GM19467 (cell line): ENCODE measurements at regions not wholly inside any gene's neighbourhood (a gene's known extent, or its start where the extent isn't known, plus 50 kb on each side); places are given as distances from the start of the nearest gene placed in this dataset.

Experiments used
- ATAC-seq: cut with Tn5 transposase; IDR thresholded peaks from one replicate; pipeline ENCODE4 v1.9.1; 2021; ENCODE audit warnings: mild to moderate bottlenecking, moderate library complexity; ENCODE audit not compliant: unreplicated experiment

DNA sequence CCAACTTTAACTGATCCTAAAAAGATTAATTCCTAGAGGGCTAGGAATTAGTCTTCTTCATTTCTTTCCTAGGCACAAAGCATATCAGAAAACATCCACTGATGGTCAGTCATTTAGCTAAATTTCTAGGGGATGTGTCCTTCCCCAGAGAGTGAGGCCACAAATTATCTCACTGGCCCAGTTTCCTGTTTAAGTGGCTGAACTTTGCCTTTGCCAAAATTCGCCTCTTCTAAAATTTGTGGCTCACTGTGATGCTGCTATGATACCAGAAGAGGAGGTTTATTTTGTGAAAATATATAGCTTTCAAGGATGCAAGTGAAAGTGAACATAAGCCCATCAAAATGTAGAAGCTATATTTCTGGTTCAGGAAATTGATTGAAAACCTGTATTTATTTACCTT lies 98.1 kb upstream of the FER start:
- no peak for ATAC-seq

DNA sequence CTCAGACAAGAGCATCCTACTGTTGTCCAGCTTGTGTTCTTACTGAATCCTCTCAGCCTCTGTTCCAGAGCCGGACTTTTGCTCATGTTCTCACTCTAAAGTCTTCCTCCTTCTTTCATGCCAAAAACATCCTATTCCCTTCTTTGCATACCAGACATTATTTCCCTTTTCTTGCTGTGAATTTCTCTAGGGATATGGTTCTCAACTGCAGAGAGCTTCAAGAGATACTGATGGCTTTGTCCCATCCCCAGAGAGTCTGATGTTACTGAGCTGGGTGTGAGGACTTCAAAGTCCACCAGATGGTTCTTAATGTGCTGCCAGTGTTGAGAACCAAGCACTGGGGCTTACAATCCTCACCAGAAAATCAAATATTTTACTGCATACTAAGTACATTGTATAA lies 98.6 kb upstream of the FER start:
- no peak for ATAC-seq

DNA sequence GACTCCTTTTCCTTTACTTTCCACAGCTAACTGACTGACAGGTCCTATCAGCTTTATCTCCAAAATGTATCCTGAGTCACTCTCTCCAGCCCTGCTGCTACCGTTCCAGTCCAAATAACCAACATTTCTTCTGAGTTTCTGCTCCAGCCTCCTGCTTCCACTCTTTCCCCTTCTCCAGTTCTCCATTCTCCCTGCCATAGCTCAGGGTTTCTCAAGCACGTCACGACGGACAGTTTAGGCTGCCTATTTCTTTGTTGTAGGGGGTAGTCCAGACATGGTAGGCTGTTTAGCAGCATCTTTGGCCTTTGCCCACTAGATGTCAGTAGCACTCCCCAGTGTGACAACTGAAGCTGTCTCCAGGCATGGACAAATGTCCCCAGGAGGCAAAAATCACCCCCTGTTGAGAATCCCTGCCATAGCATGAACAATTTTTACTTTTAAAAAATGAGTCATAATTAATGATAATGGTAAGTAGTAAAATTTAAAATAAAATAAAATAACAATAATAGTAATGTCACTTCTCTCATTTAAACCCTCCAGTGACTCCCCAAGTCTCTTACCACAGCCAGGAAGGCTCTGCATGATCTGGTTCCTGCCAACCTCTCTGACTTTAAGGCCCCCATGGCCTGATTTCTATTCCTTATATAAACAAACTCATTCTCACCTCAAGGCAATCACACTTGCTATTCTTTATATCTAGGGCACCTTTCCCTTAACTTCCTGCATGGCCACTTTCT lies 105.4 kb upstream of the FER start:
- peak; percentile 98 for ATAC-seq

DNA sequence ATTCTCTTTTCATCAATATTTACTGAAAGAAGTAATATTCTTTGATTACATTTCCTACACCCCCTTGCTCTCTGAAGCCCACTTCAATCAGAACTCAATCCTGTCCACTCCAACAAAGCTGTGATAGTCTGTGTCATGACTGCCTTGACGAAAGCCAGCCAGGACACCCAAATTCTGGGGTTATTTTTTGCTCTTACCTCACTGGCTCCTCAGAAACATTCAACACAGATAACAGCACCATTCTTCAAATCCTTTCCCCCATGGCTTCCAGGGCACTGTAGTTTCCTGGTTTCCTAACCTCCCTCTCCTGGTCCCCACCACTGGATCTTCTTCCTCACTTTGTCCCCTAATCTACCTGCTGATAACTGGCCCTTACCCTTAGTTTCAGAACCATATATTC lies 106.1 kb upstream of the FER start:
- no peak for ATAC-seq

DNA sequence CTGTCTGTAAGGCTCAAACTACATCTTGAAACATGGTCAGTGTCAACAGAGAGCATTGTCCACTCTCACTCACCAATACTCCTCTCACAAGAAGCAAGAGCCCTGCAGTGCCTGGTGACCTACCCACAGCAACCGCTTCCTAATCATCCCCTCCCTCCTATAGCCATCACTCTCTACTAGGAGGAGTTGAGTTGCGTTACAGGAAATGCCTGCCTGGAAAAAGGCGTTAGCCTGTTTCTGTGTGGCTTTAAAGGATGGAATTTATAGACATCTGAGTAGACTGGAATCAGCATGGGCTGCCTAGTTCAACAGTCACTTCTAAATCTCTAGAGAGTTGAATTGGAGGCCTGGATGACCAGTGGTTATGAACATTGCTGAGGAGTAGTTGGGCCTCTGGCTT lies 108.3 kb upstream of the FER start:
- no peak for ATAC-seq

DNA sequence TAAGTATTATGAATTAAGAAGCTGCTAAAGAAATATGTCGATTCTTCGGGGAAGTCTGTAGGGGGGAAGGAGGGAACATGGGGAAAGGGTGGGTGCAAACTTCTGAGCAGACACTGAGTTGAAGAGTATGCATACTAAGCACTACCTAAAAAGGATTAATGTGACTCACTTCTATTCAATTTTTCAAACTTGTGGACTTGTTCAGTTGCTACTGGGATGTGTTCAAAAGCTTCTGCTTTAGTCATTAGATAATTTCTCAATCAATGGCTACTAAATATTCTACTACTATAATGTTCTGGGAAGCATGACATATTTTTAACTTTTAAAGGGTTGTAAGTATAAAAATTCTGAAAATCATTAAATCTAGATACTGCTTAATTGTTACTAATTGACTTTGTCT lies 109.7 kb upstream of the FER start:
- no peak for ATAC-seq

DNA sequence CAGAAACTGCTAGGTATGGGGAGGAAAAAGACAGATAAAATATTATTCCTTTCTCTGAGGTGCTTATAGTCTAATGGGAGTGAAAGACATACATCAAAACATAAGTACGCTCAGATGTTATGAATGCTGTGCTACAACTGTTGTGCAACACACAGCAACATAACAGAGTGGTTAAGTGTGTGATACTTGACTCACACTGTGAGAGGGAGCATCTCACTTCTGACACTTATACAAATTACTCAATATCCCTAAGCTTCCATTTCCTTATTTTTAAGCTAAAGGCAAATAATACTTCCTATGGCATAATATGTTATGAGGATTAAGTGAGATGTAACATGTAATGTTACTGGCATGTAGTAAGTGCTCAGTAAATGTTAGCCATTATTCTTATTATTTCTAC lies 110.6 kb upstream of the FER start:
- ATAC-seq, result no peak

DNA sequence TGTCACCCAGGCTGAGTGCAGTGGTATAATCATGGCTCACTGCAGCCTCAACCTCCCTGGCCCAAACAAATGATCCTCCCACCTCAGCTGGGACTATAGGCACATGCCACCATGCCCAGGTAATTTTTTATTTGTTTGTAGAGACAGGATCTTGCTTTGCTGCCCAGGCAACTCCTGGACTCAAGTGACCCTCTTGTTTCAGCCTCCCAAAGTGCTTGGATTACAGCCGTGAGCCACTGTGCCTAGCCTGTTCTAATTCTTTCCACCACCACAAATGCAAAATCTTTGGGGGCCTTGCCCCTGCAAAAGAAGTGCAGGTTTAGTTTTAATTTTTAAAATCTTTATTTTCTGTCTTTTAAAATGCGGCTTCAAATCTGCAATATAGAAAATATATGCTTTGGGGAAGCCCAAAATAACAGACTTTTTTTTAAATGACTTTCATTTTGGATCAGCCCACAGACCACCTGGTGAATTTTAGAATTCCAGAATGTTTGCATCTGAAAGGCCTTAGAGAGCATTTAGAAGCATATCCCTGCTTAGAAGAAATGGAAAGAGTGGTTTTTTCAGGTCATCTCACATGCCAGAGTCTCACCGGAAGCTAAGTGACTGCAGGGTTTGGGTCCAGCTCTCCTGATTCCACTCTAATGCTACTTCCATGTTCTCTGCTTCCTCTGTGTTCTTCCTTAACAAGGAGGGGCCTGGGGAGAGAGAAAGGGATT lies 111.4 kb upstream of the FER start:
- ATAC-seq, result no peak

DNA sequence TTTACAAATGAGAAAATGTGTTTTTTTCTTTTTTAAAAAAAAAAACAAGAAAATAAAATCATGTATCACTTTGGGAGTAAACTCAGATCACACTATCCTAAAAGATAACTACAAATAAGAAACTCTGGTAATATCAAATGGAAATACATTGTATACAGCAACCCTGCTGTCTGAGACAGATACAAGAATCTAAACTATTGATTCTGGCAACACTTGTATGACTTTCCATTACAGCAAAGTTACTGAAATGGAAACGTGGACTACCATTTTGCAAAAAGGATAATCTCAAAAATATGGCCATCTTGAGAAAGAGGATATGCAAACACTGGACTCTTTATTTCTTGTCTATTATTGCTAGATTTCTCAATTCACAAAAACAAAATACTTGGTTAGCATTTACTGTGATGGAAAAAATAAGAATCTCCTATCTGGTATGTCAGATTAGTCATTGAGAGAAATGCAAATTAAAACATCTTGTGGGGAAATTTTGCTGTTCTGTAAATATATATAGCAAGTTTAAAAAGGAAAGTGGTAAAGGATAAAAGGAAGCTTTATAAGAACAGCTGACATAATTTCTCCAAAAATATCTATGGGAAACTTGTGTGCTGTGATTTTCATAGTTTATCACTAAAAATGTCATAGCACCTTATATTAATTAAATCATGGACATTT lies 112.9 kb upstream of the FER start:
- no peak for ATAC-seq

DNA sequence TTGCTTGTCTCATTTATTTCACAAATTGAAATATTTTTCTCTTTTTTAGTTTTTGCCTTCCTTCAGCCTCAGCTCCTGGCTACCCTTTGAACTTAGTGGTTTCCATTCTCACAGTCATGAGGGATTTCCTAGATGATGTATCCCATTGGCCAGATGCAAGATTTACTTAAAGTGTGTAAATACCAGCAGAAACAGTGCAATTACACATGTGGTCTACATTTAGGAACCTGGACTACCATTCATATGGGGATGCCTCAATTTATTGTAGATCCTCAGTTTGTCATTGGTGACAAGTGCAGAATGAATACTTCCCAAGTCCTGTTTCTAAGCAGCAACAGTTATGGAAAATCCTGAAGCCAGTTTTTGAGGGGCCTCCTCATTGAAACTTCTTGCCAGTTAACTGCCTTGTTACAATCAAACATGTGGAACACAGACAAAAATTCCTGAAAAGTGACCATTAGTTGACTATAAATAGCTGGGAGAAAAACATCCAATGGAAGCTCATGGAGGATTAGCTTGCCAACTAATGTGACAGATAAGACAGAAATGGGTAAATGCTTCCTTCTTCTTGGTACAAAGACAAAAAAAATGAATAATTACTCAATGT lies 113.6 kb upstream of the FER start:
- no peak for ATAC-seq

DNA sequence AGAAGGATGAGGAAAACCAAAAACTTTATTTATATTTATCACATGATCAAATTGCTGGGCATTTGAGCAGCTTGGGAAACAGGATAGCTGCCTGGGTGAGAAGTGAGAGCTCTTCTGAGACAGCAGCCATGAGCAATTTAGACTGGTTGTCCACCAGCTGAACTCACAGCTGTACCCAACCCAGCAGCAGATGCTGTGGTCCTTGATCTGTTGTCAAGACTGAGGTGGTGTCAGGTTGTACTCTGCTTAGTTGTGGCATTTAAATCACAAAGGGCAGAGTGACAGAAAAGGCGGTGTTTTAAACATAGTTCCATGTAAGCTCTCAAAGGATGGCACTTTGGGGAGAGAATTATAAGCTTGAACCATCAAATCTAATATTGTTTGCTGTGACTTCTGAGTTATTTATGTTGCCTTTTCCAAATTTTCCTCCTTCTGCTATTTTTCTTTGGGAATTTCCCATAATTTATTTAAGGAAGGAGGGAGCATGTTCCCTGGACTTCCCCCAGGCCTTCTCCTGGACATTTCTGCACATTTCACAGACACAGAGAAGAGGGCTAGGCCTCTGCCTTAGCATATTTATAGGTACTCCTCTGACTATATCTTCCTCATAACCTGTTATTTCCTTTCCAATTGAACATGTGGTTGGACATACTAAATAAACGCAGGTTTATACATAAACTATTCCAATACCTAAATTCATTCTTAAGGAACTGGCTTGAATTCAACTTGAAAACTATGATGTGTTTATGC lies 117.7 kb upstream of the FER start:
- no peak for ATAC-seq

DNA sequence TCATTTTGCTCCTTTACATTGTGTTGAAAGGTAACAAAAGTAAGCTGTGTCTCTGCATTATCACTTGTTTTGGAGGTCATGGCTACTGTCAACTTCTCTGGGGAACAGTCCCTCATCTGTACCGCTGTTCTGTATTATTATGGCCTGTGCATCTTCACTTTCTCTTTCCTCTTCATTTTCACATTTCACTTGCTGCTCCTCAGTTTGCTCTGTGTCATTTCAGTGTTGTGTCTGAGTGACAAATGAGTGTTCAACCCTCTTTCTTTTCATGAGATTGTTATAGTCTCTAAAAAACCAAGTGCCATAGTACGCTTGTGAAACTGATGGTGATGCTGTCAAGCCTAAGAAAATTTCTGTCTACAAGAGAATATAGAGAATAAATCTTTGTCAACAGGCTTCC lies 122.0 kb upstream of the FER start:
- ATAC-seq, result no peak

DNA sequence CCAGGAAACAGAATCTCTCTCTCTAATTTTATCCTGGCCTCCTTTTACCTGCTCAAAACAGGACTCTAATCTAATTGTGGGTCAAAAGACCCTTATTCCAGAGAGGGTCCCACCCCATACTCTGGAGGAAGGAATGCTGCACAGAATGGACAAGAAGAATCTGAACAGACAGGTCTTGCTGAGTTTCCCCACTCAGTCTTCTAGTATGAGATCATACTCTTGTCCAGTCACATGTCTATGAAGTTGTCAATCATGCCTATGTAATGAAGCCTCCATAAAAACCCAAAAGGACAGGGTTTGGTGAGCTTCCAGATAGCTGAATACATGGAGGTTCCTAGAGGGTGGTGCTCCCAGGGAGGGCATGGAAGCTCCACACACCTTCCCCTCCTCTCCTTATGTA lies 123.9 kb upstream of the FER start:
- no peak for ATAC-seq

DNA sequence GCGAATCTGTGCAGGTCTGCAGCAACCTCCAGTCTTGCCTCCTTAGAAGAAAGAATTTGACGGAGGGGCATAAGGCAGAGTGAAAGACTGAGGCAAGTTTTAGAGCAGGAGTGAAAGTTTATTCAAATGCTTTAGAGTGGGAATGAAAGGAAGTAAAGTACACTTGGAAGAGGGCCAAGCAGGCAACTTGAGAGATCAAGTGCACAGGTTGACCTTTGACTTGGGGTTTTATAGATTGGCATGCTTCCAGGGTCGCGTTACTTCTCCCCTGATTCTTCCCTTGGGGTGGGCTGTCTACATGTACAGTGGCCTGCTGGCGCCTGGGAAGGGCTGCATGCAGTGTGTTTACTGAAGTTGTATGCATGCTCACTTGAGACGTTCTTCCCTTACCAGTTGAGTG lies 127.2 kb upstream of the FER start:
- no peak for ATAC-seq

DNA sequence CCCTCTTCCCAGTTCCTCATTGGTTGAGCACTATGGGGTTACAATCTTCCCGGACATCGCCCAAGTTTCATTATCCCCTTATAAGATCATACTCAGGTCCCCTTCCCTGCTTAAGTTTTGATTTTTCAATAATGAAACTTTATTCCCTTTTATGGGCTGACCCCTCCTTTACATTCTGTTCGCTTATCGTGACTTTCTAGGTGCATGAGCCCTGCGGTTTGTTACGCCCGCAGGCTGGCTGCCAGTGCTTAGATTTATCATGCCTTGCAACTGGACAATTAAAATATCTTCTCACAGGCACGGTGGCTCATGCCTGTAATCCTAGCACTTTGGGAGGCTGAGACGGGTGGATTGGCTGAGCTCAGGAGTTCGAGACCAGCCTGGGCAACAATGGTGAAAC lies 127.9 kb upstream of the FER start:
- no peak for ATAC-seq

DNA sequence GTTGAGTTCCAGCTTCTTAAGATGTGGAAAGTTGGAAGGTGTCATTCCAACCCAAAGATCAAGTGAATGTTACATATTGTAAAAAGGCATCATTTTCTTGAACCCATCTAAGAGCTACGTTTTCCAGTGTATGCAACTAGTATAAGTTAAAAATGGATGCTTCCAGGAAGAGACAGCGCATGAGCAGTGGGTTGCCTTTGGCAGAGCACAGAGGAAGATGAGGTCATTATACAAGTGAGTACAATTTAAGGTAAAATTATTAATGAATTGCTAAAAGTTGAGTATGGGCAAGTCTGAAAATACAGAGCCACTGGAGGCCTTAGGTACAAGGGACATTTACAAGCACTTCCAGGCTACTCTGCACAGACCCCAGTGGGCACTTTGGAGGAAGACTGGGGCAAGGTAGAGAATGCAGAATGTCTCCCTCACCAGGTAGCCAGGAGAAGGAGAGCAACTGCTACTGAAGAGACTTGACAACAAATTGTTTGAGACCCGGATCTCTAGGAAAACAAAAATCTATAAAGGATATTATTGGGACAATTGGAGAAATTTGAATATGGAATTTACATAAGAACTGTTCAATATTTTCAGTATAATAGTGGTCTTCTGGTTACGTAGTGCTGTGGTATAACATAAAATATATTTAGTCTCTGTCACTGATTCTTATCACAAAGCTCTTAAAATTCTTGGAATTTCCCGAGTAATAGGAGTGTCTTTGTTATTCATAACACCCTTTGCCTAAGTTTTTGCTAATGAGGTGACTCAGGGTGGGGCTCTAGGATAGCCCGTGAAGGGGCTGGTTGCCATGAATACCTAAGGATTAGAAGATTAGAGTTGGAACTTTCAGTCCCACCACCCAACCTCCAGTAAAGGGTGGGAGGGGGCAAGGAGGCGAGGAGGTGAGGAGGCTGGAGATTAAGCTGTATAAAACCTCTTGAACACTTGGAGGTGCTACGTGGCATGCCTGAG lies 129.9 kb upstream of the FER start:
- no peak for ATAC-seq

DNA sequence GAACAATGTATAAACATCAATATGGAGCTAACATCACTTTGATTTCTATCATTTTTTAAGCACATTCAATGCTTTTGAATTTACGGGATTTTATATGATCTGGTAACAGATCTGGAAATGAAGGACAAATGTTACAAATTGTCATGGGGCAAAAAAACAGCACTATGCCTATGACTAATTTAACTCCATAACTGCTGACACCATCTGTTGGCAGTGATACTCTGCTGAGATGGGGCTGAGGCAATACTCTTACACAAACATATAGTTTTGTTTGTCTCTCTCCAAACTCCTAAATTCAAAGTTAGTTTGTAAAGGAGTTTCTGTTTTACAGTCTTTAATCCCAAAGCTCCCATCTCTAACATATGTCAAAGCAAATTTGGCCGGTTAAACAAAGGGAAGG lies 132.5 kb upstream of the FER start:
- no peak for ATAC-seq

DNA sequence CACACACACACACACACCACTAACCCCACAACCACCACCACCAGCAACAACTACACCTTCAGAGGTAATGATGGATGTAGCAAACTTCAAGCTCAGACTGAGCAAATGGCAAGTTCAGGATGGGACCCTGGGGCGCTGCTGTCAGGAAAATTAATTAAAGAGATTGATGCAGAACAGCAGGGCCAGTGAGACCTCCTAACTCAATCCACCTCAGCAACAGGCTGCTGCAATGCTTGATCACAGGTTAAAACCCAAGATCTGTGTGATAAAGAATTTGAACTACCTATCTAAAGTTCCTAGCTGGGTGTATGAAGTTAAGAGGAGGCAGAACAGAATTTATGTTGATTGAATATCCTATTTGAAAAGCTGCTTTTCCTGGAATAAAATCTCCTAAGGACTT lies 140.3 kb upstream of the FER start:
- no peak for ATAC-seq

DNA sequence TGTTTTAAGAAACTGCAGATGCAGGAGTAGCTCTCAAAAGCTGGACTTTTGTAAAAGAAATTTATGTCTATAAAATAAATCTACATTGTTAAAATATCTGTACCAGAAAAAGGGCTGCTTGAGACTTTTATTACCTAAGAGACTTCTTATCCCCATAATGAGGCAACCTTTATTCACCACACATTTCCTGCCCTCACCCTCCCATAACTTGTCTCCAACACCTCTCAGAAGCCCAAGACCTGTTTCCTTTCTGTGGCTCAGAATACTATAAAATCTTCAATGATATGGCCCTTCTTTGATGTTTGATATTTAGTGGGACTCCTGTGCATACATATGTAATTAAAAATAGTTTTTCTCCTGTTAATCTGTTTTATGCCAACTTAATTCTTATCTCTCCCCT lies 141.5 kb upstream of the FER start:
- ATAC-seq, result no peak

DNA sequence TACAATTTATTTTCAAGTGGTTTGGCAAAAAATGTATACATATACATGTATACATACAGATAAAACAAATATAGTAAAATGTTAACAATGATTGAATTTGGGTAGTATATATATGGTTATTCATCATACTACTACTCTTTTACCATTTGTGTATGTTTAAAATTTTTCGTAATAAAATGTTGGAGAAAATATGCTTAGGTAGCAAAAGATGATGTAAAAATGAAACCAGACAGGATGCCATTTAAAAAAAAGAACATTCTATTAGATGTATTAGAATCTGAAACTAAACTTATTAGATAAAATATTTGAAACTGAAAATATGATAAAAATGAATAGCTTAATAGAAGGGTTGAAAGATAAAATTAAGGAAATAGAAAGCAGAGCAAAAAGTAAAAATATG lies 144.9 kb upstream of the FER start:
- no peak for ATAC-seq
